GM18498 (cell line): ENCODE measurements at regions not wholly inside any gene's neighbourhood (a gene's known extent, or its start where the extent isn't known, plus 50 kb on each side); places are given as distances from the start of the nearest gene placed in this dataset.

Experiments used
- ATAC-seq: cut with Tn5 transposase; IDR thresholded peaks from one replicate; pipeline ENCODE4 v1.9.1; 2021; ENCODE audit warnings: mild to moderate bottlenecking, moderate library complexity; ENCODE audit not compliant: unreplicated experiment

- ATAC-seq = no peak
Measured at GRCh38 chr2:12074845-12075217, 328.4 kb downstream of the LPIN1 start.

- no peak for ATAC-seq
Measured at GRCh38 chr2:12075603-12076002, 329.2 kb downstream of the LPIN1 start.

- ATAC-seq = peak; percentile 43
Measured at GRCh38 chr2:12076810-12077209, 330.4 kb downstream of the LPIN1 start.

GRCh38 chr2:12080360-12080759, 333.9 kb downstream of the LPIN1 start:
- ATAC-seq = no peak

GRCh38 chr2:12081481-12082210, 335.2 kb downstream of the LPIN1 start:
- ATAC-seq = no peak

GRCh38 chr2:12083081-12083581, 336.7 kb downstream of the LPIN1 start:
- ATAC-seq = no peak

GRCh38 chr2:12083713-12084419, 337.4 kb downstream of the LPIN1 start:
- no peak for ATAC-seq

GRCh38 chr2:12087175-12087574, 340.7 kb downstream of the LPIN1 start:
- no peak for ATAC-seq

- ATAC-seq = no peak
Measured at GRCh38 chr2:12087671-12088380, 341.4 kb downstream of the LPIN1 start.

GRCh38 chr2:12089001-12089400, 342.6 kb downstream of the LPIN1 start:
- ATAC-seq = no peak

GRCh38 chr2:12089496-12089895, 343.1 kb downstream of the LPIN1 start:
- no peak for ATAC-seq

GRCh38 chr2:12090072-12090471, 343.6 kb downstream of the LPIN1 start:
- no peak for ATAC-seq

GRCh38 chr2:12090590-12090989, 344.2 kb downstream of the LPIN1 start:
- no peak for ATAC-seq

- ATAC-seq = no peak
Measured at GRCh38 chr2:12091201-12091806, 344.9 kb downstream of the LPIN1 start.

- ATAC-seq = no peak
Measured at GRCh38 chr2:12094134-12094533, 347.7 kb downstream of the LPIN1 start.

GRCh38 chr2:12096051-12096787, 349.8 kb downstream of the LPIN1 start:
- ATAC-seq = no peak

- ATAC-seq = no peak
Measured at GRCh38 chr2:12096788-12097449, 350.5 kb downstream of the LPIN1 start.

- ATAC-seq = no peak
Measured at GRCh38 chr2:12097859-12098258, 351.4 kb downstream of the LPIN1 start.

- no peak for ATAC-seq
Measured at GRCh38 chr2:12099374-12099773, 352.9 kb downstream of the LPIN1 start.

GRCh38 chr2:12102679-12103078, 356.2 kb downstream of the LPIN1 start:
- ATAC-seq = no peak
